HCT116 (cell line): ENCODE measurements at regions not wholly inside any gene's neighbourhood (a gene's known extent, or its start where the extent isn't known, plus 50 kb on each side); places are given as distances from the start of the nearest gene placed in this dataset.

Experiments used
- ATF3 ChIP-seq: IDR thresholded peaks from 2 replicates; pipeline ENCODE4 v1.6.1; 2012
- CTCF ChIP-seq, 3 experiments: fragments of 200-600 bp in 1 of 3; sonication (generic) in 1 of 3; IDR thresholded peaks in 2 of 3; conservative IDR thresholded peaks in 1 of 3; 2 replicates each; pipeline ENCODE4 v1.5.1; 2012 to 2017; ENCODE audit warnings: low read depth in 2 of 3, low read length in 2 of 3, antibody characterized with exemption in 1 of 3, borderline replicate concordance in 1 of 3, control low read depth in 1 of 3, mild to moderate bottlenecking in 1 of 3, mixed read lengths in 1 of 3, mixed run types in 1 of 3, moderate library complexity in 1 of 3; ENCODE audit not compliant: insufficient read depth in 1 of 3
- EZH2 ChIP-seq: fragments of 200-600 bp; sonication (generic); IDR thresholded peaks from 2 replicates; pipeline ENCODE4 v1.6.1; 2017; ENCODE audit warnings: antibody characterized with exemption, mixed run types
- EZH2phosphoT487 ChIP-seq: fragments of 200-600 bp; IDR thresholded peaks from 2 replicates; pipeline ENCODE4 v1.6.1; 2018; ENCODE audit warnings: antibody characterized with exemption, borderline replicate concordance
- POLR2A ChIP-seq: IDR thresholded peaks from 2 replicates; pipeline ENCODE4 v1.7.0; 2011; ENCODE audit warnings: borderline replicate concordance; ENCODE audit not compliant: insufficient read depth, insufficient read length; ENCODE audit errors: extremely low read depth
- POLR2AphosphoS5 ChIP-seq: IDR thresholded peaks from 2 replicates; pipeline ENCODE4 v1.6.1; 2011; ENCODE audit warnings: mild to moderate bottlenecking, low read depth, low read length, moderate library complexity
- RAD21 ChIP-seq: IDR thresholded peaks from 2 replicates; pipeline ENCODE4 v1.6.1; 2012; ENCODE audit warnings: low read depth, mild to moderate bottlenecking
- REST ChIP-seq: IDR thresholded peaks from 2 replicates; pipeline ENCODE4 v1.6.1; 2012; ENCODE audit warnings: low read depth
- SIN3A ChIP-seq: IDR thresholded peaks from 2 replicates; pipeline ENCODE4 v1.6.1; 2012; ENCODE audit warnings: low read depth
- TCF7L2 ChIP-seq: IDR thresholded peaks from 2 replicates; pipeline ENCODE4 v1.7.0; 2011; ENCODE audit warnings: borderline replicate concordance, inconsistent platforms; ENCODE audit not compliant: insufficient read depth, insufficient read length; ENCODE audit errors: extremely low read depth
- ZFX ChIP-seq: fragments of 450-650 bp; IDR thresholded peaks from 2 replicates; pipeline ENCODE4 v1.6.1; 2017

- TF ChIP-seq POLR2AphosphoS5 (no peak), CTCF (IDR thresholded peaks at IDR 0.05 in 2 of 3, conservative IDR thresholded peaks at IDR 0.05 in 1 of 3; ENCODE audit: borderline replicate concordance in 1 of 3, insufficient read depth in 1 of 3, low read depth in 2 of 3, low read length in 2 of 3) (no peak), REST (no peak), SIN3A (no peak), ZFX (no peak), POLR2A (no peak), EZH2phosphoT487 (no peak), RAD21 (no peak), EZH2 (no peak), ATF3 (no peak), TCF7L2 (no peak)
These were observed 230.9 kb downstream of the GAS1 start for GRCh38 chr9:86716326-86716922.
